ENCODE measurements at regions not wholly inside any gene's neighbourhood (a gene's known extent, or its start where the extent isn't known, plus 50 kb on each side); places are given as distances from the start of the nearest gene placed in this dataset.
"Not testable (repeated sequence)": the region's sequence is repeated elsewhere in the genome, so short reads cannot be mapped to it uniquely, and the experiment has no call there.

- TF ChIP-seq CTCF (conservative IDR thresholded peaks at IDR 0.05; ENCODE audit: low read depth, low read length); MXI1 (IDR thresholded peaks at IDR 0.05; ENCODE audit: borderline replicate concordance, low read depth, low read length); MAFK (IDR thresholded peaks at IDR 0.05; ENCODE audit: low read depth, low read length); POLR2A (IDR thresholded peaks at IDR 0.05; ENCODE audit: low read depth, low read length); NFE2L2 (IDR thresholded peaks at IDR 0.05; ENCODE audit: low read depth, low read length); RAD21 (IDR thresholded peaks at IDR 0.05; ENCODE audit: low read length); RCOR1 (IDR thresholded peaks at IDR 0.05; ENCODE audit: insufficient replicate concordance, low read length); FOS (IDR thresholded peaks at IDR 0.05; ENCODE audit: low read depth, low read length); USF2 (IDR thresholded peaks at IDR 0.05; ENCODE audit: low read depth, low read length); BHLHE40 (IDR thresholded peaks at IDR 0.05; ENCODE audit: low read depth, low read length): not testable (repeated sequence)
These were observed 65.5 kb upstream of the VLDLR start for GRCh38 chr9:2555899-2556600.

All from IMR-90 (cell line).